IPS-11a (cell line): ENCODE measurements at regions not wholly inside any gene's neighbourhood (a gene's known extent, or its start where the extent isn't known, plus 50 kb on each side); places are given as distances from the start of the nearest gene placed in this dataset.

Experiments
- H3K4me3 ChIP-seq: one replicate; pipeline ENCODE4 v1.5.1; 2013; ENCODE audit warnings: low read depth, low read length, control low read depth

DNA sequence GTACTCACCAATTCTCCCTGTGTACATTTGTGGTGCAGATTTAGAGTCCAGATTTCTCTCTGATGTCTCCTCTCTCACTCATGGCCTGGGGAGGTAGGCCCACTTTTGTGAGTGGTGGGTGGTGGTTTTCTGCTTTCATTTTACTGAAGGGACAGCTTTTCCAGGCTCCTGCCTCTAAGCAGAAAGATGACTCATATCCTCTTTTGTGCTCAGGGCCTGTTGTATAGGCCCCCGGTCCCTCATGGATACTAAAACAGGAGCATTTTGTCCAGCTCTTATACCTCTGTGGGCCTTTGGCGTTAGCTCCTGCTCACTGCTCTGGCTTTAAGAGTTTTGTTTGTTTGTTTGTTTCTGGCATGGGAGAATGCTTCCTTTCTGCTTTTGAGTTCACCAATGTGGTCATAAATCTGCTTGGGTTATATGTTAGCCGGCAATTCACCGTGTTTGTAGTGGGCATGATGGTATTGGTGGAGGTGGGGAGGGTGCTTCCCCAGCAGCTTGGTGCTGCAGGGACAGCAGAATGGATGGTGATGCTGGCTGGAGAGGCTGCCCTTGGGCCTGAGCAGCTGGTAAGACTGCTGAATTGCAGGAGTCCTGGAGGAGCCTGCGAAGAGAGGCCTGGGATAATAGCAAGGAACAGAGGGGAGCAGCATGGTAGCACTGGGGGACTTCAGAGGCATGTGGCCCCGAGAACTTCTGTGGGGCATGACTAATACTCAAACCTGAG lies 468.7 kb downstream of the RPS24 start:
- no peak overlapping the region for H3K4me3 ChIP-seq

GRCh38 chr10:78504181-78504580 lies 470.5 kb downstream of the RPS24 start:
- H3K4me3 ChIP-seq: no peak overlapping the region

GRCh38 chr10:78505657-78506056 lies 472.0 kb downstream of the RPS24 start:
- H3K4me3 ChIP-seq: no peak overlapping the region

GRCh38 chr10:78506614-78507013 lies 473.0 kb downstream of the RPS24 start:
- no peak overlapping the region for H3K4me3 ChIP-seq

GRCh38 chr10:78507510-78508160 lies 474.0 kb downstream of the RPS24 start:
- H3K4me3 ChIP-seq: no peak overlapping the region

DNA sequence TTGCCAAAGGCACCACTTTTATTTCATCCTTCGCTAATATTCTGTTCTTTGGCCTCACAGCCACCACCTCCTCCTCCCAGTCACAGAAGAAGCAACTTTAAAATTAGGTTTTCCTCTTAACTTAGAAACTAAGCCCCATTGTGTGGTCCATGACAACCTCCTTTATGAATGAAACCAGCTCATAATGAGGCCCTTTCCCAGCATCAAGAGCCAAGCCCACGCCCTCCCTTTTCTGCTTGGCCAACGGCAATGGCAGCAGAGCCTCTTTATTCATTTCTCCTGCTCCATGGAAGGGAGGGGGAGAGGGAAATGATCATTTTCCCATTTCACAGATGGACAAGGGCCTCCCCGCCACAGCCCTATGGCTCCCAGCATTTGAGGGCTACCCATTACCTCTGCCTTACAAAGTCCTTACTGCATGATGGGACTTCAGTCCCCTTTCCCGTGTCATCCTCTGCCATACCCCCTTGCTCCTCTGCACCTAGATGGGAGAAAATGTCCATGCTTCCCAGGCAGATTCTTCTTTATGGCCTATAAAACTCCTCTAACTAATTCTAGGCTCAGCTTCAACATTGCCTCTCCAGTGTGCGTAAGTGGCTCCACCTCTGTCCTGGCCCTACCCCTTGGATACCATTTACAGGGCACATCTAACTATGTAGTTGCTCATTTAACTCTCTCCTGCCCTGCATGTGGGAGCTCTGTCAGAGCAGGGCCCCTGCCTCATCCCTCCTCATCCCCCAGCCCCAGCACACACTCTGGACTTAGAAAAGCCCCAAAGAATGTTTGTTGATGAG lies 475.5 kb downstream of the RPS24 start:
- H3K4me3 ChIP-seq: no peak overlapping the region

DNA sequence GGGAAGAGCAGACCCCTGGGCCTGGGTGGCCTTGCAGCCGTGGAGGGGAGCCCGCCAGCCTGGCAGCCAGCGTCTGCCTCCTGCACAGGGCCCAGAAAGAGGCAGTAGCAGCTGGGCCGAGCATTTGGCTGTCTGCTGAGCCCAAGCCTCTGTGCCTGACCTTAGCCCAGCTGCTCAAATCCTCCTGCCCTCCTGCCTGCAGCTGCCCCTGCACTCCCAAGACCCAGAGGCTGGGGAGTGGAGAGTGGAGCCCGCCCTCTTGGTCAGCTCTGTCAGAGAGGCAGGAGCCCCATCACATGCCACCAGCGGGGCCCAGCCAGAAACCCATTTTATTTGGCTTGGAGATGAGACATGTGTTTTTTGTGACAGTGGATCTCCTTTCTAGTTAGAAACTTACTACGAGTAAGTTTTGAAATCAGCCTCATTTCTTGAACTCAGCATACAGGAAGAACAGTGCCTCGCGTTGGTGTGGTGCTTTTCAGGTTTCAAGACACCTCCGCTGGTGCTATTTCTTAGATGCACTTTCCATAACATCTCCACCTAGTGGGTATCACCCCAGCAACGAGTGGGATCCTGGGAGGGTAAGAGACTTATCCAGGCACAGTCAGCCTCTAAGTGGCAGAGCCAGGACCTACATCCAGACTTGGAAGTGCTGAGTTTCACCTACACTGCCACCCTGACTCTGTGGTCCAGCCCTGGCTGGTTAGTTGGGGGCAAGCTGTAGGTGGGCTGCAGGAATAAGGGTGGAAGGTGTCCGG lies 477.1 kb downstream of the RPS24 start:
- no peak overlapping the region for H3K4me3 ChIP-seq

- H3K4me3 ChIP-seq: no peak overlapping the region
These were observed 477.9 kb downstream of the RPS24 start for GRCh38 chr10:78511324-78512204.

GRCh38 chr10:78512205-78512550 lies 478.5 kb downstream of the RPS24 start:
- no peak overlapping the region for H3K4me3 ChIP-seq

DNA sequence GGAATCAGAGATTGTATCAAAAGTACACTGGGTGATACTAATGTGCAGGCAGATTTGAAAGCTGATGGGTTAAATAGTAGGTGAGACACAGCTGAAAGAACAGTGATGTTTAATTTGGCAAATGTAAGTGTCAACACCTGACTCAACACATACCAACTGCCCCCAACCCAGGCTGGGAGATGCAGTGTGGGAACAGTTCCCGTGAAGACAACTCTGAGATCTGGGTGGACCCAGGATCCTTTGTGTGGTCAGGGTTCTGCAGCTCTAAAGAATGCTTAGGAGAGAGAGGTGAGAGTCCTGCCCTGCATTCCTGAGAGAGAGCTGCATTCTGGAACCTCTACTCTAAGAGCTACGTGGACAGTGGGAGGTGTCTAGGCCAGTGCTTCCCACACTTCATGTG lies 479.7 kb downstream of the RPS24 start:
- no peak overlapping the region for H3K4me3 ChIP-seq

DNA sequence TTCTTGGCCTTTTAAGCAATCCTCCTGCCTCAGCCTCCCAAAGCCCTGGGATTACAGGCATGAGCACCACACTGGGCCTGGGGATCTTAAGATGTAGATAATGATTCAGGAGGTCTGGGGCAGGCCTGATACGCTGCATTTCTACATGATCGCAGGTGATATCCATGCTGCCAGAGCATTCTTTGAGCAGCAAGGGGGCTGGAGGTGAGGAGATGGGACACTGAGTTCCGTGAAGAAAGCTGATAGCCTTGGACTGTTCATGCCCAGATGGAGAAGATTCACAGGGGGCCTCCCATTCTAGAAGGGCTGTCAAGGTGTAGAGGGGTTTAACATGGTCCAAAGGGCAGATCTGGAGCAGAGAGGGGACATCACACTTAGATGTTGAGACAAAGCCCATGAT lies 480.3 kb downstream of the RPS24 start:
- H3K4me3 ChIP-seq: no peak overlapping the region

DNA sequence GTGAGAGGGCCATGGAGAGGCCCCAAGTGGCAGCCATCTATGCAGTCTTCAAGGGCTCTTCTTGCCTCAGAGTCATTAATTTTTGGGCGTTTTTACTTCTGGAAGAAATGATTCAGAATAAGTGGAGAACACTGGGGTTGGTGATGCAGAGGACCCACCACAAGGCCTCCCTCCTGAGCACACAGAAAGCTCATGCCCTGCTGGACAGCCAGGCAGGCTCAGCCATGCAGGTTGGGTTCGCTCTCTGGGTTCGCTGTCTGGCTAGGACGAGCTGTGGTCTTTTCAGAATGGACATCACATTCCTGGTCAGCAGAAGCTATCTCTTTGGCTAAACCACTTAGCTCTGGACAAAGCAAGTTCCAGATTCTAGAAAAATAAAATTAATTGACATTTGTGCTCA lies 480.8 kb downstream of the RPS24 start:
- H3K4me3 ChIP-seq: no peak overlapping the region

DNA sequence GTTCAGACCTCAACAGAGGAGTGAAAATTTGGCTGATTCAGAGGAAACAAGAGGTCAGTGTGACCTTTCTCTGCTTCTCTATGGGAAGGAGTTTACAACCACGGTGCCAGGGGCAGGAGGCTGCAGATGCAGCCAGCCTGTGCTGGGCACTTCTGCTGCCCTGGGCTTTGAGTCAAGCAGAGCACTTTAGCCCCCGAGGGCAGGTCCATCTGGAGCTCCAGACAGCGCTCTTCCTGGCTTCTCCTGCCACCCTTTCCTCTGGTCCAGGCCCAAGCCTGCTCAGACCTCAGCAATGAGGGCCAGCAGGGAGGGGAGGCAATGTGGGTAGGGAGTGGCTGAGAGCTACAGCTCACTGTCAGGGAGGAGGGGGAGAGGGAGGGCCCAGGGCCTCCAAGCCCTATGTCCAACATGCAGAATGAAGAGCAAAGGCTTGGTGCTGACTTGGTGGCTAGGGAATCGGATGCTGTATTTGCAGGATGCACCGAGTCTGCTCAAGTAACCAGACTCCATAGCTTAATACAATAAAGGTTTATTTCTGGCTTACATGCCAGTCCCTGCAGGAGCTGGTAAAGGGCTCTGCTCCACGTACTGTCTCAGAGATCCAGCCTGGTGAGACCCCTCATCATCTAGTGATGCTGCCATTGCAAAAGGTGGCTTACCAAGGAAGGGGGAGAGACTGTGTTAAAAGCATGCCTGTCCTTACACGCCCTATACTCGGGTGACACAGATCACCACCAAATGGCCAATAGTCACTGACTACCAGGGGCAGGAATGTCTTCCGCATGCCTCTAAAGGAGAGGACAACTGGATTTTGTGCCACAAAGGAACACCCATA lies 481.6 kb downstream of the RPS24 start:
- no peak overlapping the region for H3K4me3 ChIP-seq

- H3K4me3 ChIP-seq: no peak overlapping the region
These were observed 482.1 kb downstream of the RPS24 start for GRCh38 chr10:78515873-78516153.

GRCh38 chr10:78516236-78516635 lies 482.6 kb downstream of the RPS24 start:
- H3K4me3 ChIP-seq: no peak overlapping the region

DNA sequence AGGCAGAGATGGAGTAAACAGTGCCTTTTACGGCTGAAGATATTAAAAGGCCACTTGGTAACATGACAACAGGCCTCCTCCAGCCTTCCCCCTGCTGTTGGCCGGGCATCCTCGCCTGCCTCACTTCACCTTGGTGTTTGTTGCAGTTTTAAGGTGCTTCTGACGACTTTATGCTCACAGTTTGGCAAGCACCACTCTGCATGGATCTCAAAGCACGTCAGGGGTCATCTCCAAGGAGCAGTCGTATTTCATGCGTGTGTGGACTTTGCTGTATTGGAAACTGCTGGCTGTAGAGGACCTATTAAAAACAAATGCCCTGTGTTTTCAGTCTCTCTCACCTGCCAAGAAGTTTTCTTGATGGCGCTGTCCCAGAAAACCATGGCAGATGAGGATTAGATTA lies 483.1 kb downstream of the RPS24 start:
- H3K4me3 ChIP-seq: no peak overlapping the region

DNA sequence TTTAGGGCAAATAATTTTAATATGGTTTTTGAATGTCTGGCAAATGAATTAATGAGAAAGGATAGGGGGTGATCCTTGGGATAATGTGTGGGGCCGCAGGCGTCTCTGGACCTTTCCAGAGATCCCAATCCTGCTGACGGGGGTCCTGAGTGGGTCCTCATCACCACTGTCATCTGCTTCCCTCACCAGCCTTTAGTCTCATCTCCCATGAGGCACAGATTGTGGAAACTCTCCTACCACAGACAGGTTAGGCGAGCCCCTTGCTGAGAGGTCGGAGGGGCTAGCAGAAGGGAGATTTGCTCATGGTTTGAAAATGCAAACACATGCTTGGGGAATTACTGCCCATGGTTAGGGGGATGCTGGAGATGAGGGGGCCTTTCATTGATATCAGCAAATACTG lies 484.6 kb downstream of the RPS24 start:
- no peak overlapping the region for H3K4me3 ChIP-seq

DNA sequence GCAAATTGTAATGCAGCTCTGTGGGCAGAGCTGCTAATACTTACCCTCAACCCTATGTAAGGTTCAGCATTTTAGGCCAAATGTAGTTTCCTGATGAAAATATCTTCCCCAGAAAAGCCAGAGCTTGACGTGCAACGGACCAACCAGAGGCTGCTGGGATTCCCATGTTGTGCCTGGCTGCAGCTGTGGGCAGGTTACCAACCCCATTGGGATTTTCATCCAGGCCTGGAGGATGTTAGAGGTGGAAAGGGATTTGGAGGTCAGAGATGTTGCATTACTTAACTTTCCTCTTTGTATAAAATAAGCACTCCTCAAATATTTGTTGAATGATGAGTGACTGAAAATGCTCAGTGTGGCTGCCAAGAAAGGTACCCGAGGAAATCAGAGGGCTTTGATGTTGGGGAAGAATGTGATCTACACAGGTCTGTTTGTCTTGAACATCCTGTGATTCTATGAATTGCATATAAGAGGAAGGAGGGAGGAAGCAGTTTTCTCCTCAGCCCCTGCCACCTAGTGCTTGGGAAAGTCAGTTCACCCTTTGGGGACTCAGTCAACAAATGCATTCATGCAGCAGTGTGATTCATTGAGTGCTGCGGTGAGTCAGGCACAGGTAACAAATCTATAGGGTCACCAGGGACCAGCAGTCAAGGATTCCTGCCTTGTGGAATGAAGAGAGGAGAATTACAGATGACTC lies 487.2 kb downstream of the RPS24 start:
- H3K4me3 ChIP-seq: no peak overlapping the region

DNA sequence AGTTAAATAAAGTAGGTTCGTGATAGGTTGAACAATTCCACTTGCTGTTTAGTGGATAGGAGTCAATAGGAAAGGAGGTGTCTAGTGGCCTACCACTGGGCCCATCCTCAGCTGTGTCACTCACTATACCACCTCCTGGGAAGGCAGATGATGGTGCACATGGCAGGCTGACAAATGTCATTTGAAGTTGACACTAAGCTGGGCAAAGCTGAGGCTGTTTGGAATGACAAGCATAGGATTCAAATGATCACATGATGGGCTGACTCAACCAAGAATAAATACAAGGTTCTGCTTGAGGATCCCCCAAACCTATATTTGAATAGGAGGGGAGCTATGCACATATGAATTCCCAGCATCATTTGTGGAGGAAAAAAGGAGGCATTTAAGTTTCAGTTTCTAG lies 489.8 kb downstream of the RPS24 start:
- H3K4me3 ChIP-seq: no peak overlapping the region
